Neural crest cell (in vitro differentiated cells): ENCODE measurements at regions not wholly inside any gene's neighbourhood (a gene's known extent, or its start where the extent isn't known, plus 50 kb on each side); places are given as distances from the start of the nearest gene placed in this dataset.

ENCODE experiments used
- DNase-seq: peaks from one replicate; pipeline ENCODE4 v3.0.0; 2021; ENCODE audit warnings: low read depth, mixed read lengths, low spot score
- H3K27ac Mint-ChIP-seq: one replicate; pipeline ENCODE4 v1.8.0; 2021; ENCODE audit warnings: mild to moderate bottlenecking, mixed read lengths; ENCODE audit not compliant: unreplicated experiment
- H3K27me3 Mint-ChIP-seq: 2 replicates; pipeline ENCODE4 v1.8.0; 2021; ENCODE audit warnings: low read depth, mild to moderate bottlenecking, mixed read lengths
- H3K36me3 Mint-ChIP-seq: 2 replicates; pipeline ENCODE4 v1.8.0; 2021; ENCODE audit warnings: low read depth, mild to moderate bottlenecking, mixed read lengths
- H3K4me1 Mint-ChIP-seq: 2 replicates; pipeline ENCODE4 v1.8.0; 2021; ENCODE audit warnings: mixed read lengths
- H3K4me3 Mint-ChIP-seq: one replicate; pipeline ENCODE4 v1.8.0; 2021; ENCODE audit warnings: mild to moderate bottlenecking, mixed read lengths
- H3K9me3 Mint-ChIP-seq: 2 replicates; pipeline ENCODE4 v1.8.0; 2021; ENCODE audit warnings: mixed read lengths
- CTCF ChIP-seq: fragments of 200-600 bp; sonication (generic); conservative IDR thresholded peaks from 2 replicates; pipeline ENCODE4 v1.5.0; 2021; ENCODE audit warnings: antibody characterized with exemption, mild to moderate bottlenecking

GRCh38 chr3:144391236-144391635 lies 419.6 kb downstream of the DIPK2A start:
- no peak overlapping the region for H3K4me3 Mint-ChIP-seq
- no peak for DNase-seq
- no peaks in the 10 kb centered on the region for H3K9me3 Mint-ChIP-seq
- no peaks in the 10 kb centered on the region for H3K4me1 Mint-ChIP-seq
- H3K27ac Mint-ChIP-seq: no peak overlapping the region
- no peaks in the 10 kb centered on the region for H3K36me3 Mint-ChIP-seq
- no peak for TF ChIP-seq CTCF
- no peaks in the 10 kb centered on the region for H3K27me3 Mint-ChIP-seq

GRCh38 chr3:144394032-144394431 lies 422.4 kb downstream of the DIPK2A start:
- Mint-ChIP-seq H3K36me3 (peaks cover 3% of the 10 kb centered on the region), H3K4me3 (no peak overlapping the region), H3K27ac (no peak overlapping the region), H3K9me3 (peaks cover 11% of the 10 kb centered on the region), H3K4me1 (no peaks in the 10 kb centered on the region), H3K27me3 (no peaks in the 10 kb centered on the region)
- no peak for TF ChIP-seq CTCF
- no peak for DNase-seq

- no peaks in the 10 kb centered on the region for H3K27me3 Mint-ChIP-seq
- H3K36me3 Mint-ChIP-seq: peaks cover 8% of the 10 kb centered on the region
- TF ChIP-seq CTCF: no peak
- H3K9me3 Mint-ChIP-seq: peaks cover 13% of the 10 kb centered on the region
- no peak overlapping the region for H3K27ac Mint-ChIP-seq
- no peaks in the 10 kb centered on the region for H3K4me1 Mint-ChIP-seq
- no peak overlapping the region for H3K4me3 Mint-ChIP-seq
- no peak for DNase-seq
Observed at GRCh38 chr3:144402430-144402829, 430.8 kb downstream of the DIPK2A start.

GRCh38 chr3:144403040-144403457 lies 431.4 kb downstream of the DIPK2A start:
- no peak overlapping the region for H3K27ac Mint-ChIP-seq
- no peak for TF ChIP-seq CTCF
- H3K27me3 Mint-ChIP-seq: no peaks in the 10 kb centered on the region
- H3K9me3 Mint-ChIP-seq: peaks cover 9% of the 10 kb centered on the region
- DNase-seq: no peak
- H3K36me3 Mint-ChIP-seq: peaks cover 8% of the 10 kb centered on the region
- no peaks in the 10 kb centered on the region for H3K4me1 Mint-ChIP-seq
- no peak overlapping the region for H3K4me3 Mint-ChIP-seq

- no peaks in the 10 kb centered on the region for H3K36me3 Mint-ChIP-seq
- H3K4me1 Mint-ChIP-seq: no peaks in the 10 kb centered on the region
- no peak overlapping the region for H3K27ac Mint-ChIP-seq
- no peak for TF ChIP-seq CTCF
- H3K27me3 Mint-ChIP-seq: no peaks in the 10 kb centered on the region
- H3K4me3 Mint-ChIP-seq: no peak overlapping the region
- no peak for DNase-seq
- peaks cover 4% of the 10 kb centered on the region for H3K9me3 Mint-ChIP-seq
Observed at GRCh38 chr3:144407335-144407734, 435.7 kb downstream of the DIPK2A start.

- DNase-seq: no peak
- no peak for TF ChIP-seq CTCF
- Mint-ChIP-seq H3K27me3 (no peaks in the 10 kb centered on the region), H3K4me3 (no peak overlapping the region), H3K27ac (no peak overlapping the region), H3K9me3 (peaks cover 4% of the 10 kb centered on the region), H3K4me1 (no peaks in the 10 kb centered on the region), H3K36me3 (no peaks in the 10 kb centered on the region)
Observed at GRCh38 chr3:144409319-144409718, 437.7 kb downstream of the DIPK2A start.
